NCI-H2196 (cell line): ENCODE measurements at regions not wholly inside any gene's neighbourhood (a gene's known extent, or its start where the extent isn't known, plus 50 kb on each side); places are given as distances from the start of the nearest gene placed in this dataset.

ENCODE experiments used
- DNase-seq: peaks from one replicate; lab custom pipeline; 2025; ENCODE audit not compliant: unreplicated experiment; lab: John Stamatoyannopoulos, UW

GRCh38 chr12:98126637-98127335 is 388.6 kb upstream of the TMPO start:
- peak; percentile 35 for DNase-seq

DNA sequence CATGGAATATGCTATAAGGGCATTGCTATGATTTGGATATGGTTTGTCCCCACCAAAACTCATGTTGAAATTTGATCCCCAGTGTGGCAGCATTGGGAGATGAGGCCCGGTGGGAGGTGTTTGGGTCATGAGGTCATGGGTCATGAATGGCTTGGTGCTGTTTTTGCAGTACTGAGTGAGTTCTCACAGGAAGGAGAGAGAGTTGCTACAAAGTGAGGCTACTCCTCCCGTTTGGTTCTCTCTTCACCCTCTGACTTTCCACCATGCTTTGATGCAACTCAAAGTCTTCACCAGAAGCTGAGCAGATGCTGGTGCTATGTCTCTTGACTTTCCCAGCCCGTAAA is 388.1 kb upstream of the TMPO start:
- DNase-seq: no peak

DNA sequence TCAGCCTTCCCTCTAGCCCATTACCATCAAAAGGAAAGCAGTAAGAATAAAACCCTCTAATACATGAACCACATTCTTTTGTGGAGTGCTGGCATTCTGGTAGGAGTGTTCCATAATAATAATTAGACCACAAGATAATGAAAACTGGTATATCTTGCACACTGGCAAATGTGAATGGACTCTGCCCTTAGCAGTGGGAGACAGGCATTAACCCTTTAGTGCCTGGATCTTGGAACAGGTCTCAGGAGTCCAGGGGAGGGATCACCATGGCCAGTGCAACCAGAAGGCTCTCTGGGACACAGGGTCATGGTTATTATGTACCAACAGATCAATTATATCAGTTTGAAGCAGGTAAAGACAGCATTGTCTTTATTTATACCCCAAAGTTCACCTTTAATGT is 387.5 kb upstream of the TMPO start:
- no peak for DNase-seq

- no peak for DNase-seq
Measured at GRCh38 chr12:98136544-98136943, 378.8 kb upstream of the TMPO start.

- DNase-seq: no peak
Measured at GRCh38 chr12:98137278-98137677, 378.1 kb upstream of the TMPO start.

- DNase-seq: no peak
Measured at GRCh38 chr12:98144953-98145352, 370.4 kb upstream of the TMPO start.

GRCh38 chr12:98146043-98146442 is 369.3 kb upstream of the TMPO start:
- DNase-seq: no peak

- no peak for DNase-seq
Measured at GRCh38 chr12:98146487-98146886, 368.9 kb upstream of the TMPO start.

DNA sequence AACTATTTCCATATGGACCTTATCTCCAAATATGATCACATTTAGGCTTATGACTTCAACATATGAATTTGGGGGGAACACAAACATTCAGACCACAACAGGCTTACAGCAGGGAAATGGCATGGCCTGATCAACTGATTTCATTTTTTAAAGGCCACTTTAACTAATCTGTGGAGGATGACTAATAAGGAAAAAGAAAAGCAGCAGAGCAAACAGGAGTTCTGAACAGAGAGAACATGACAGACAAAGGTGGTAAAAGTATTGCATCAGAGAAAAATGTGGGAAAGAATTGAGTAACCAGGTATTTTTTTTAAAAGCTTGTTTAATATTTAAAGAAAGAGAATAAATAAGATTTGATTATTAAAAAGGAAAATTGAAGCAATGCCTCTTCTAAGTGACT is 366.1 kb upstream of the TMPO start:
- no peak for DNase-seq

DNA sequence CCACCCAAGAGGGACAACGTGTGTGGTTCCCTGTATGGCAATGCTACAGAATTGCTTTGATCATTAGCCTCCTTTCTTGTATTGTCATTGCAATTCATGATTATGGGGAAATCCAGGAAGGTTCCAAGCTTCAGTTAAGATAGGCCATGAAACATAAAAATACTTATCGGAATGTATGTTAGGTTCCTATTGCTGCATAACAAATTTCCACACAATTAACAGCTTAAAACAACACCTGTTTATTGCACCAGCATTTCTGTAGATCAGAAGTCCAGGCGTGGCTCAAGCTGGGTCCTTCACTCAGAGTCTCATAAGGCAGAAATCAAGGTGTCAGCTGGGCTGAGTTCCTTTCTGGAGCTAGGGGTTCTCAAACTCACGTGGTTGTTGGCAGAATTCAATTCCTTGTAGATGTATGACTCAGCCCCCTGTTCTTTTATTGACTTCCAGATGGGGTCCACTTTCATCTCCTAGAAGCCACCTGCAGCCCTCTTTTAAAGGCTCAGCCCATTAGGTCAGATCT is 365.6 kb upstream of the TMPO start:
- DNase-seq: no peak

- DNase-seq: no peak
Measured at GRCh38 chr12:98151105-98151590, 364.2 kb upstream of the TMPO start.

GRCh38 chr12:98151984-98152383 is 363.4 kb upstream of the TMPO start:
- DNase-seq: no peak

DNA sequence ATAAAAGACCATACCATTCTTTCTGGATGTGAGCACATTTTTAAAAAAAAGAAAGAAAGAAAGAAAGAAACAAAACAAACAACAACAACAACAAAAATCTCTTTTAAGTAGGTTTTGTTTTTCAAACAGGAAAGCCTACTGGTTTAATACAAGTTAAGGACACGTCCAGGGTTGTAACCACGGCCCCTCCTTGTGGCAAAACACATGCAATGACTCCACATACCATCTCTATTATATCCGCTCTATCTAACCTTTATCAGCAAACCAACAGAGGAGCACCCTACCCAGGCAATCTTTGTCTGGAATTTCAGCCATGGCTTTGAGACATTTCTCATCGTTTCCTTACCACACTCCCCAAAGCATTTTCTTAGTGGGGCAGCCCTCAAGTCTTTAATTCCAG is 360.5 kb upstream of the TMPO start:
- DNase-seq: peak; percentile 54

DNA sequence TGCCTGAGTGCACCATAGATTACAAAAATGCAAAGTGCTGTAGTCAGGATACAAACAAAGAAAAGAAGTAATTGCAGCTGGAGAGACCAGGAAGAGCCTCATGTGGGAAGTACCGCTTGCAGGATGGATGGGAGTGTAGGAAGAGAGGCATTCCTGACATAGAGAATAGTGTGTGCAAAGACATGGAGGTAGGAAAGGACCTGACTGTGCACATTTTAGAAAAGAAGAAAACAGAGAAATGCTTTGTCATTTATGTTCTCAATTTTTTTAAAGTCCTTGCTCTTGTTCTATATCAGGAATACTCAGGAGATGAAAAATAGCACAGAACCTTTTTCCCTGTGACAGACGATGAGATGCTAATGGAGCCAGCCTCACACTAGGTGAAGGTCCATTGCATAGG is 358.7 kb upstream of the TMPO start:
- no peak for DNase-seq

GRCh38 chr12:98162906-98163678 is 352.3 kb upstream of the TMPO start:
- DNase-seq: no peak

DNA sequence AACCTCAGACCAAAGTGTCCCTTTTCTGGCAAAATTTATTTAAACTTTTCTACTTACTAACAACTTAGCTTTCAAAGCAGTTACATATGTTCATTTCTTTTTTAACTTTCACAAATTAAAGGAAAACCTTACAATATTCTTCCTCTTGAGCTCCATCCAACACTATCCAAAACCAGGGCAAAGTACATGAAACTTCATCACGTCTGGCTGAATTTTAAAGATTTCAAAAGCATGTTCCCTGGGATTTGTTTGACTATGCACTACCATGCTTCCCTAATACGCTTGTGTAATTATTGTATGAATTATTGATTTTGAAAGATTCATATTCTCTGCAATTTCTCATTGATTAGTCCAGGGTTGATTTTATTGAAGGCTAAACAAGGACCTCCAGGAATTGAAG is 343.1 kb upstream of the TMPO start:
- DNase-seq: no peak

GRCh38 chr12:98172801-98173200 is 342.6 kb upstream of the TMPO start:
- DNase-seq: no peak

DNA sequence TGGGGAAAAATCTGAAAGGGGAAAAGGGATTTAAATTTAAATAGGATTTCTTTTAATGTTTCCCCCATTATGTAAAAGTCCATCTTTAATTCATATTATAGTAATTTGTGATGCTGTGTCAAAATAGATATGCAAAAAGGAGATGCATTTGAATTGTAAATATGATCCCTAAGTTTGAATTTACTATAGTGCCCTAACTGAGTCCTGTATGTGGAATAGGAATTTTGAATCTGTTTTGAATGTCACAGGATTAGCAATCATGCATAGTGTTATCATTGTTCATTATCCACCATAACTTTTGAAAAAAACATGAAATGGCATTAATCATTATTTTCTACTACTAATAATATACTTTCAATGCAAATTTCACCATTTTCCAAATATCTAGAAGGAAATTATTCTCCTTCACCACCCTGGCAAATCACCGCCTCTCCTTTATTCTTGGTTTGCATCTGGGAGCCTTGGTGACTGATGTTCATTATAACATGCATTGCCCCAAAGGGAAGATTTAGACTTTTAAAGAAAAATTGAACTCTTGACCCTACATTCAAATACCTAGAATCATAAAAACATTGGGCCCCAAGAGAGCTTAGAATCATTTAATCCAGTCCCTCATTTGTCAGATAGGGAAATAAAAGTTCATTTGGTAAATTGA is 341.5 kb upstream of the TMPO start:
- no peak for DNase-seq

GRCh38 chr12:98174428-98174809 is 341.0 kb upstream of the TMPO start:
- DNase-seq: no peak

DNA sequence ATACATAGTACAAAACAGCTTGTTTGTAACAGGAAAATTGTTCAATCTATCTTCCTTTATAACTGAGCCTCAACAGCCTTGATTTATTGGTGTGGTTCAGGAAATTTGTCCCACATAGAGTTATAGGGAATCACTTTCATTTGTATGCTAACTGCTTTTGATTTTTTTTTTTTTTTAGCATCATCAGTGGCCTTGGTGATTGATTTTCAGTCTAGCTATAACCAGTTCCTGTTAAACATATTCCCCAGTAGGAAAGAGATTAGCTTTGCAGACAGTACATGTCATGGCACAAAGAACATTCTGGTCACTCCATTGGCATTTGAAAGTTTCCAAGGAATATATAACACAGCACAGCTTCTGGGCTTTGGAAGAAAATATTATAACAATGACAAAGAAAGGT is 337.3 kb upstream of the TMPO start:
- no peak for DNase-seq

- no peak for DNase-seq
Measured at GRCh38 chr12:98179151-98179550, 336.2 kb upstream of the TMPO start.

DNA sequence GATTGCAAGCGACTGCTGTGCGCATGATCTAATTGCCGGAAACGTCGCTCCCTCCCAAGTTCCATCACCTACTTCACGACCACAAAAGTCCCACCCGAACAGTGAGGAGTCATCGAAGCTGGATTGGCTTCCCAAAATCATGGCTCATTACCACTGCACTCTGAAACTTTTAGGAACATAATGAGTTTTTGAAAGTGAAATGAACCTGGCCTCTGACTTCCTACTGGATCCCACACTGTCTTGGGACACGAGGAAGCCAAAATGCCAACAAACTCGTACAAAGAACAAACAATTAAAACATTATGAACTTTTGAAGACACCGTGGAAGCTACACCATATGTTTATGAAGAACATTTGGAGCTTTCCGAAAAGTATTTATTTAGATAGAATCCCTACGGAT is 334.8 kb upstream of the TMPO start:
- no peak for DNase-seq
